H9 (cell line): ENCODE measurements at regions not wholly inside any gene's neighbourhood (a gene's known extent, or its start where the extent isn't known, plus 50 kb on each side); places are given as distances from the start of the nearest gene placed in this dataset.

Source experiments
- DNase-seq: peaks from one replicate; pipeline ENCODE4 v3.0.0-alpha.2; 2017
- H2AFZ ChIP-seq: one replicate; pipeline ENCODE4 v1.6.1; 2013; ENCODE audit warnings: mild to moderate bottlenecking, low read length, control low read depth, moderate library complexity
- H2AK5ac ChIP-seq: 2 replicates; pipeline ENCODE4 v1.6.1; 2013; ENCODE audit warnings: low read length, control low read depth, mixed read lengths; ENCODE audit not compliant: insufficient read length
- H2BK120ac ChIP-seq: one replicate; pipeline ENCODE4 v1.6.1; 2013; ENCODE audit warnings: low read depth, mild to moderate bottlenecking, low read length, control low read depth, inconsistent platforms; ENCODE audit not compliant: poor library complexity, severe bottlenecking
- H2BK12ac ChIP-seq: 2 replicates; pipeline ENCODE4 v1.6.1; 2013; ENCODE audit warnings: low read length, control low read depth, mixed read lengths, low read depth; ENCODE audit not compliant: insufficient read length
- H2BK15ac ChIP-seq: 2 replicates; pipeline ENCODE4 v1.6.1; 2013; ENCODE audit warnings: low read depth, low read length, control low read depth
- H2BK20ac ChIP-seq: one replicate; pipeline ENCODE4 v1.6.1; 2013; ENCODE audit warnings: low read depth, mild to moderate bottlenecking, low read length, control low read depth, inconsistent platforms; ENCODE audit not compliant: poor library complexity, severe bottlenecking
- H2BK5ac ChIP-seq: 2 replicates; pipeline ENCODE4 v1.6.1; 2013; ENCODE audit warnings: low read length, control low read depth, mixed read lengths; ENCODE audit not compliant: insufficient read length
- H3K14ac ChIP-seq: 2 replicates; pipeline ENCODE4 v1.6.1; 2013; ENCODE audit warnings: low read length, control low read depth; ENCODE audit not compliant: insufficient read depth
- H3K18ac ChIP-seq: 2 replicates; pipeline ENCODE4 v1.6.1; 2013; ENCODE audit warnings: low read depth, mild to moderate bottlenecking, mixed read lengths, low read length, control low read depth; ENCODE audit not compliant: insufficient read length
- H3K23ac ChIP-seq: 2 replicates; pipeline ENCODE4 v1.6.1; 2013; ENCODE audit warnings: low read length, control low read depth, mixed read lengths, low read depth; ENCODE audit not compliant: insufficient read length
- H3K23me2 ChIP-seq: 2 replicates; pipeline ENCODE4 v1.6.1; 2013; ENCODE audit warnings: low read depth, mild to moderate bottlenecking, mixed read lengths, low read length, control low read depth; ENCODE audit not compliant: insufficient read length, poor library complexity, severe bottlenecking
- H3K27ac ChIP-seq: 2 replicates; pipeline ENCODE4 v1.5.1; 2013; ENCODE audit warnings: low read length, control low read depth, mixed read lengths, low read depth; ENCODE audit not compliant: insufficient read length
- H3K27me3 ChIP-seq: 2 replicates; pipeline ENCODE4 v1.6.1; 2013; ENCODE audit warnings: low read length, control low read depth, inconsistent platforms; ENCODE audit not compliant: insufficient read depth
- H3K4ac ChIP-seq: 2 replicates; pipeline ENCODE4 v1.6.1; 2013; ENCODE audit warnings: low read depth, mild to moderate bottlenecking, control low read depth, inconsistent platforms, low read length, moderate library complexity
- H3K4me1 ChIP-seq: 2 replicates; pipeline ENCODE4 v1.6.1; 2013; ENCODE audit warnings: low read length, control low read depth, inconsistent platforms; ENCODE audit not compliant: insufficient read depth
- H3K4me2 ChIP-seq: 2 replicates; pipeline ENCODE4 v1.6.1; 2013; ENCODE audit warnings: low read length, control low read depth, mixed read lengths; ENCODE audit not compliant: insufficient read length, insufficient read depth
- H3K56ac ChIP-seq: 2 replicates; pipeline ENCODE4 v1.6.1; 2013; ENCODE audit warnings: low read depth, mild to moderate bottlenecking, mixed read lengths, low read length, control low read depth; ENCODE audit not compliant: insufficient read length
- H3K79me1 ChIP-seq: 2 replicates; pipeline ENCODE4 v1.6.1; 2013; ENCODE audit warnings: low read depth, mild to moderate bottlenecking, moderate library complexity, low read length, control low read depth, inconsistent platforms; ENCODE audit not compliant: insufficient read depth, poor library complexity, severe bottlenecking
- H3K79me2 ChIP-seq: 2 replicates; pipeline ENCODE4 v1.6.1; 2013; ENCODE audit warnings: low read length, control low read depth, inconsistent platforms; ENCODE audit not compliant: insufficient read depth
- H3K9ac ChIP-seq: 2 replicates; pipeline ENCODE4 v1.6.1; 2013; ENCODE audit warnings: low read length, control low read depth, mixed read lengths; ENCODE audit not compliant: insufficient read length; ENCODE audit errors: extremely low read depth
- H3K9me3 ChIP-seq: one replicate; pipeline ENCODE4 v1.6.1; 2013; ENCODE audit warnings: low read depth, low read length, inconsistent platforms; ENCODE audit not compliant: control insufficient read depth
- H3T11ph ChIP-seq: one replicate; pipeline ENCODE4 v1.6.1; 2013; ENCODE audit warnings: mild to moderate bottlenecking, low read length, control low read depth, inconsistent platforms
- H4K20me1 ChIP-seq: one replicate; pipeline ENCODE4 v1.6.1; 2013; ENCODE audit not compliant: control insufficient read depth, insufficient read length, insufficient read depth
- H4K5ac ChIP-seq: 2 replicates; pipeline ENCODE4 v1.6.1; 2013; ENCODE audit warnings: low read depth, mild to moderate bottlenecking, mixed read lengths, low read length, control low read depth; ENCODE audit not compliant: insufficient read length
- H4K8ac ChIP-seq: replicated peaks from 2 replicates; pipeline ENCODE4 v1.6.1; 2013; ENCODE audit warnings: low read length, control low read depth, mixed read lengths, low read depth; ENCODE audit not compliant: insufficient read length
- H4K91ac ChIP-seq: 2 replicates; pipeline ENCODE4 v1.6.1; 2013; ENCODE audit warnings: low read depth, mild to moderate bottlenecking, moderate library complexity, mixed read lengths, low read length, control low read depth; ENCODE audit not compliant: insufficient read length
- H3K27ac Mint-ChIP-seq, 3 experiments: 2 replicates in 2 of 3; 3 replicates in 1 of 3; pipeline ENCODE4 v1.8.0; 2020 to 2021; ENCODE audit warnings: mixed read lengths in 3 of 3, mild to moderate bottlenecking in 1 of 3, moderate library complexity in 1 of 3
- H3K27me3 Mint-ChIP-seq: 2 replicates; pipeline ENCODE4 v1.8.0; 2021; ENCODE audit warnings: low read depth, mild to moderate bottlenecking, moderate library complexity, mixed read lengths
- H3K36me3 Mint-ChIP-seq, 3 experiments: 2 replicates in 2 of 3; 3 replicates in 1 of 3; pipeline ENCODE4 v1.8.0; 2020 to 2021; ENCODE audit warnings: low read depth in 3 of 3, mixed read lengths in 3 of 3; ENCODE audit not compliant: insufficient read depth in 1 of 3
- H3K4me1 Mint-ChIP-seq, 2 experiments: 2 replicates each; pipeline ENCODE4 v1.8.0; 2020; ENCODE audit warnings: mixed read lengths in 2 of 2
- H3K4me3 Mint-ChIP-seq, 2 experiments: 2 replicates in 1 of 2; 3 replicates in 1 of 2; pipeline ENCODE4 v1.8.0; 2020 to 2021; ENCODE audit warnings: mild to moderate bottlenecking in 2 of 2, mixed read lengths in 2 of 2, moderate library complexity in 1 of 2
- H3K9me3 Mint-ChIP-seq, 2 experiments: 2 replicates in 1 of 2; 3 replicates in 1 of 2; pipeline ENCODE4 v1.8.0; 2020; ENCODE audit warnings: mild to moderate bottlenecking in 2 of 2, mixed read lengths in 2 of 2, moderate library complexity in 1 of 2
- CTCF ChIP-seq: fragments of 200-600 bp; sonication (generic); conservative IDR thresholded peaks from 3 replicates; pipeline ENCODE4 v1.8.0; 2021; ENCODE audit warnings: antibody characterized with exemption, mild to moderate bottlenecking
- WGBS: extraction: QIAGEN DNeasy Blood & Tissue Kit; methylation state at CpG from one replicate; pipeline ENCODE4 v1.1.7; 2013; ENCODE audit warnings: missing lambda C conversion rate, low lambda C conversion rate, mixed read lengths; ENCODE audit not compliant: insufficient read length; ENCODE audit errors: extremely low coverage; 5-methylcytosine and 5-hydroxymethylcytosine counted together

- no peak overlapping the region for H3K27ac ChIP-seq
- no peak overlapping the region for H2BK12ac ChIP-seq
- no peak overlapping the region for H4K8ac ChIP-seq
- no peak overlapping the region for H4K5ac ChIP-seq
- WGBS, result 100% methylated on average over 2 of the region's 2 CpGs
- Mint-ChIP-seq H3K9me3 (no peaks in the 10 kb centered on the region; a peak in 1 of 5 replicates), H3K27ac (no peak overlapping the region), H3K4me1 (peaks cover 4 to 12% of the 10 kb centered on the region in 2 experiments; a peak in 3 of 4 replicates), H3K36me3 (no peaks in the 10 kb centered on the region), H3K4me3 (no peak overlapping the region), H3K27me3 (no peaks in the 10 kb centered on the region)
- H3K4me2 ChIP-seq, result no peak overlapping the region
- no peaks in the 10 kb centered on the region for H4K20me1 ChIP-seq
- H2BK120ac ChIP-seq, result no peak overlapping the region
- no peaks in the 10 kb centered on the region for H3K4me1 ChIP-seq
- no peak overlapping the region for H3T11ph ChIP-seq
- H2BK20ac ChIP-seq, result no peak overlapping the region
- no peak overlapping the region for H3K18ac ChIP-seq
- no peaks in the 10 kb centered on the region for H3K9me3 ChIP-seq
- no peak overlapping the region for H2BK15ac ChIP-seq
- no peak overlapping the region for H2AFZ ChIP-seq
- no peak overlapping the region for H3K9ac ChIP-seq
- H3K79me1 ChIP-seq, result no peaks in the 10 kb centered on the region
- H3K23me2 ChIP-seq, result no peaks in the 10 kb centered on the region
- no peak overlapping the region for H4K91ac ChIP-seq
- no peak overlapping the region for H3K23ac ChIP-seq
- no peak overlapping the region for H3K14ac ChIP-seq
- DNase-seq, result no peak
- no peaks in the 10 kb centered on the region for H3K27me3 ChIP-seq
- TF ChIP-seq CTCF, result no peak
- H2AK5ac ChIP-seq, result no peak overlapping the region
- H2BK5ac ChIP-seq, result no peak overlapping the region
- no peak overlapping the region for H3K56ac ChIP-seq
- no peaks in the 10 kb centered on the region for H3K79me2 ChIP-seq
- no peak overlapping the region for H3K4ac ChIP-seq
Observed at GRCh38 chr5:161115941-161116340, 263.9 kb upstream of the ATP10B start.
